ENCODE measurements at regions not wholly inside any gene's neighbourhood (a gene's known extent, or its start where the extent isn't known, plus 50 kb on each side); places are given as distances from the start of the nearest gene placed in this dataset.

DNA sequence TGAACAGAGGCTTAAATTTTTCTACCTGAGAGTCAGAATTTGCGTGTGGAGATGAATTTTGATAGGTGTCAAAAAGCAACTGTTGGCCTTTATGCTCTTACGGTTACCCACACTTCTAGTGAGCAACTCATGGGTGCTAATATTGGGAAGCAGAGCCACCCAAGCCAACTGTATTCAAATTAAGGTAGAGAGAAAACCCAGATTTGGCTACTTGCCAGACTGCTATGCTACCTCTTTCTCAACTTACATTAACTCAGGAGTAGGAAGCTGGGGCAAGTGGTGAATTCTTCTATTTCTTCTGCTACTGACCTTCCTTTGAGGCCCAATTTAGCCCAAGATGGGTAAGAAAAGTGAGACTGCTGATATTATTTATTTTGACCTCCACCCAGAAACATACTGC is 83.9 kb downstream of the OLFM4 start:
- no peak for TF ChIP-seq CTCF (conservative IDR thresholded peaks at IDR 0.05 in 1 of 2, IDR thresholded peaks at IDR 0.05 in 1 of 2; ENCODE audit: extremely low read depth in 1 of 2, insufficient read depth in 1 of 2, low read depth in 1 of 2, low read length in 2 of 2)
- TF ChIP-seq EZH2 (IDR thresholded peaks at IDR 0.05; ENCODE audit: borderline replicate concordance, low read length), result no peak
